Epithelial cell of esophagus (primary cell): ENCODE measurements at regions not wholly inside any gene's neighbourhood (a gene's known extent, or its start where the extent isn't known, plus 50 kb on each side); places are given as distances from the start of the nearest gene placed in this dataset.
"Not testable (repeated sequence)": the region's sequence is repeated elsewhere in the genome, so short reads cannot be mapped to it uniquely, and the experiment has no call there.

Experiments
- DNase-seq: peaks from one replicate; pipeline ENCODE4 v3.0.0; 2010; ENCODE audit warnings: low read depth
- H3K4me3 ChIP-seq: 2 replicates; pipeline ENCODE4 v1.5.1; 2011; ENCODE audit warnings: mild to moderate bottlenecking, low read length, control low read depth
- TF ChIP-seq, protein P1 (sequence below): IDR thresholded peaks from 2 replicates; pipeline ENCODE4 v1.5.1; 2011; ENCODE audit warnings: low read depth, mild to moderate bottlenecking, low read length, control low read depth, inconsistent platforms; ENCODE audit not compliant: insufficient read depth; ENCODE audit errors: missing control alignments

DNA sequence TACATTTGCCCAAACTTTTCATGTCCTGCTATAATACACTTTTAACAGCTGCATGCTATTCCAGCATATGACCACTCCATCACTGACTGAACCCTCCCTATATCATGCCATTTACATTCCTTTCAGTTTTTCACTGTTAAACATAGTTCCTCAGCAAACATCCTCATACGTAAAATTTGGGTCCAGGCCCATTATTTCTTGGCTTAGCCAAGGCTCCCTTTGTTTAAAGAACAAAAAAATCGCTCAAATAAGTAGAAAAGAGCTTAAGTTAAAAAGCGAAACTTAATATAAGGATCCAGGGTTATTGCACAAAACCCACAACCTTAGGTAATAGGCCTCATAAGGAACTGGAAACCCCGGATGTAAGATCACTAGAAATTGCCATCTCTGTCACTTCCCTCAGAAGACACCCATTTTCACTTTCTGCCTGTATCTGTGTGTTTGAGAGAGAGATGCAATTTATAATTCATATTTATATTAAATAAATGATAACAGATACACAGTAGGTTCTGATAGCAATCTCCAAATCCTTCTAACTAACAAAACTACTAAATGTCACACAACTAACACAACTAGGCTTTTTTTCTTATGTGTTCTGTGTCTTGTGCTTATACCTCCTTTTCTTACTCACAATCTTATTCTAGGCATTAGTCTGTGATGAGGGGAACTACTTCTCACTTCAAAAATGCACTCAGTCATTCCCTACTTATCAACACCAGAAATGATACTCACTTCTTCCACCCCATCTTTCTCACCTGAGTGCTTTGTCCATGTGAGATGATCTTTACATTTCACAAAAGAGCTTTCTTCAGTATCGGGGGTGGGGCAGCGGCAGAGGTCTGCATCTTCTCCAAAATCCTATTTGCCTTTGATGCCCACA, 59.9 kb upstream of the FAM241A start:
- no peak overlapping the region for H3K4me3 ChIP-seq
- DNase-seq = no peak
- TF ChIP-seq, protein P1, sequence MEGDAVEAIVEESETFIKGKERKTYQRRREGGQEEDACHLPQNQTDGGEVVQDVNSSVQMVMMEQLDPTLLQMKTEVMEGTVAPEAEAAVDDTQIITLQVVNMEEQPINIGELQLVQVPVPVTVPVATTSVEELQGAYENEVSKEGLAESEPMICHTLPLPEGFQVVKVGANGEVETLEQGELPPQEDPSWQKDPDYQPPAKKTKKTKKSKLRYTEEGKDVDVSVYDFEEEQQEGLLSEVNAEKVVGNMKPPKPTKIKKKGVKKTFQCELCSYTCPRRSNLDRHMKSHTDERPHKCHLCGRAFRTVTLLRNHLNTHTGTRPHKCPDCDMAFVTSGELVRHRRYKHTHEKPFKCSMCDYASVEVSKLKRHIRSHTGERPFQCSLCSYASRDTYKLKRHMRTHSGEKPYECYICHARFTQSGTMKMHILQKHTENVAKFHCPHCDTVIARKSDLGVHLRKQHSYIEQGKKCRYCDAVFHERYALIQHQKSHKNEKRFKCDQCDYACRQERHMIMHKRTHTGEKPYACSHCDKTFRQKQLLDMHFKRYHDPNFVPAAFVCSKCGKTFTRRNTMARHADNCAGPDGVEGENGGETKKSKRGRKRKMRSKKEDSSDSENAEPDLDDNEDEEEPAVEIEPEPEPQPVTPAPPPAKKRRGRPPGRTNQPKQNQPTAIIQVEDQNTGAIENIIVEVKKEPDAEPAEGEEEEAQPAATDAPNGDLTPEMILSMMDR = no peak

DNA sequence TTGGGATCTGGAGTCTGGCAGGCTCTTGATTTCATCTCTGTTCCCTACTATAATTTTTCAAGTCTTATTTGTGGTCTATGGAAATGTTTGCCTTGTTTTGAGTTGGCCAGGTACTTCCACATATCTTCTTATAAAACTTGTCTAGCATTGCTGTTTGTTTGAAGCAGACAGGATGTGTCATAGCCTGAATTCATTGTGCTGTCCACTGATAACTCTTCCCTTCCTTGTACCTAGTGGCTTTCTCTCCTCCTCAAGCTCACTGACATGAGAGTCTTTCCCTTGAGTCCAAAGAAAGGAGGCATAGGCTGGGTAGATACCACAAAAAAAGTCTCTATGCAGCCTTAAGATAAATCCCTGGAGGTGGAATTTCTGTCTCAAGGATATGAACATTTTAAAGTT, 59.2 kb upstream of the FAM241A start:
- TF ChIP-seq, protein P1 = no peak
- no peak overlapping the region for H3K4me3 ChIP-seq
- DNase-seq = peak; percentile 14

DNA sequence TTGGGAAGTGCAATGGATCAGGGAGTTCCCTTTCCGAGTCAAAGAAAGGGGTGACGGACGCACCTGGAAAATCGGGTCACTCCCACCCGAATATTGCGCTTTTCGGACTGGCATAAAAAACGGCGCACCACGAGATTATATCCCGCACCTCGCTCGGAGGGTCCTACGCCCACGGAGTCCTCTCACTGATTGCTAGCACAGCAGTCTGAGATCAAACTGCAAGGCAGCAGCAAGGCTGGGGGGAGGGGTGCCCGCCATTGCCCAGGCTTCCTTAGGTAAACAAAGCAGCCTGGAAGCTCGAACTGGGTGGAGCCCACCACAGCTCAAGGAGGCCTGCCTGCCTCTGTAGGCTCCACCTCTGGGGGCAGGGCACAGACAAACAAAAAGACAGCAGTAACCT, 58.6 kb upstream of the FAM241A start:
- H3K4me3 ChIP-seq, DNase-seq: not testable (repeated sequence)

DNA sequence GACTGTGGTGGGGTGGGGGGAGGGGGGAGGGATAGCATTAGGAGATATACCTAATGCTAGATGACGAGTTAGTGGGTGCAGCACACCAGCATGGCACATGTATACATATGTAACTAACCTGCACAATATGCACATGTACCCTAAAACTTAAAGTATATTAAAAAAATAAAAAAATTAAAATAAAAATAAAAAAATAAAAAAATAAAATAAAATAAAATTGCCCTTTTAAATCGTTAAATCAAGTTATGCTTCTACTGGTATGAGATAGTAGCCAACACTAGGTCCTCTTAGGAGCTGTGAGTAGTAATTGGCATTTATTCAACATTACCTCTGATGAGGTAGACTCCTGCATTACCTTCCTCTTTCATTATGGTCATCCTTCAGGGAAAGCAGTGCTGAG, 52.9 kb upstream of the FAM241A start:
- DNase-seq, H3K4me3 ChIP-seq: not testable (repeated sequence)

DNA sequence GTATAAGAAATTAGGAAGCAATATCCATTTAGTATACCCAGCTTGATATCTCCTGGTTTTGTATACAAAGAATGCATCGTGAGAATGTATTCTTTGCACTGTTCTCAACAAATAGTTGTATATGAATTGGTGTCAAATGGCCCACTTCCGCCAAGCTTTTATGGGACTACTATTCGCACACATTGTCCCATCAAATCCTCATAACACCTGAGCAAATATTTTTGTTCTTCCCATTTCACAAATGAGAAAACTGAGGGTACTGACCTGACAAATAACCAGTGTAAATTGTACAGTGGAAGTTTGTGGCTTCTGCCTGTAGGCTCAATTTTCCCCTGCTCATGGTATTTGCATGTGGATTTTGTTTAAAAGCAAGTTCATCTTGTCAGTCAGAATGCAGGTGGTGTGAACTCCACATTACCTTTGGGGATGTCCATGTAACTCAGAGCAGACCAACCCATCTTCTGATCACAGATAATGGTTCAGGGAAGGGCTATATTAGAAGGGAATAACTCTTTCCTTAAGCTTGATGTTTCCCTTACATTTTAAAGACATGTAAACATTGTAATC, 51.5 kb upstream of the FAM241A start:
- TF ChIP-seq, protein P1 = no peak
- no peak for DNase-seq
- H3K4me3 ChIP-seq = no peak overlapping the region

DNA sequence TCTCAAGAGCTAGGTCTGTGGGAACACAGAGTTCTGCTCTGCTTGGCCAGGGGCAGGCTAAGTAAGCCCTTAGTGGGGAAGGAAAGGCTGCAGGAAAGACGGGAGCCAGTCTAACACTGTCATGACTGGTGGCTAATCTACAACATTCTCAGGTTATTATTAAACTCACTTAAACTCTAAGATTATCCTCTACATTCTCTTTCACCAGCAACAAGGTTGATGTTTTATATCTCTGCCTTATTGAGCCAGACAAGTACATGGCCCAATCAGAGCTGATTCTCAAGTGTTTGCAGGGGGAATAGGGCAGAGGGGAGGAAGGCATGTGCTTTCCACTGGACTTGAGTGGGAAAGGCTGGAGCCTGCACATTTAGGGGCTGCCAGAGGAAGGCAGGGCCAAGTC, 50.9 kb upstream of the FAM241A start:
- H3K4me3 ChIP-seq = no peak overlapping the region
- DNase-seq = no peak
- TF ChIP-seq, protein P1 = no peak
